ENCODE measurements at regions not wholly inside any gene's neighbourhood (a gene's known extent, or its start where the extent isn't known, plus 50 kb on each side); places are given as distances from the start of the nearest gene placed in this dataset.

GRCh38 chr2:76083248-76083647, 372.5 kb upstream of the GCFC2 start:
- TF ChIP-seq CTCF (IDR thresholded peaks at IDR 0.05; ENCODE audit: low read depth, low read length, poor library complexity, severe bottlenecking) (no peak), EZH2phosphoT487 (IDR thresholded peaks at IDR 0.05; ENCODE audit: borderline replicate concordance, low read length) (no peak)
